IPS-20b (cell line): ENCODE measurements at regions not wholly inside any gene's neighbourhood (a gene's known extent, or its start where the extent isn't known, plus 50 kb on each side); places are given as distances from the start of the nearest gene placed in this dataset.
"Not testable (repeated sequence)": the region's sequence is repeated elsewhere in the genome, so short reads cannot be mapped to it uniquely, and the experiment has no call there.

ENCODE experiments used
- H3K27ac ChIP-seq: one replicate; pipeline ENCODE4 v1.5.1; 2013; ENCODE audit warnings: low read length
- H3K27me3 ChIP-seq: 2 replicates; pipeline ENCODE4 v1.6.1; 2013; ENCODE audit warnings: mild to moderate bottlenecking, low read length, inconsistent platforms; ENCODE audit not compliant: insufficient read depth
- H3K36me3 ChIP-seq: 2 replicates; pipeline ENCODE4 v1.6.1; 2013; ENCODE audit warnings: low read depth, mild to moderate bottlenecking, inconsistent platforms, low read length, moderate library complexity; ENCODE audit not compliant: insufficient read depth
- H3K4me1 ChIP-seq: 2 replicates; pipeline ENCODE4 v1.6.1; 2013; ENCODE audit warnings: mild to moderate bottlenecking, control low read depth, inconsistent platforms, low read length, moderate library complexity; ENCODE audit not compliant: insufficient read depth
- H3K4me3 ChIP-seq: 2 replicates; pipeline ENCODE4 v1.5.1; 2013; ENCODE audit warnings: mild to moderate bottlenecking, low read length, inconsistent platforms
- H3K9ac ChIP-seq: 2 replicates; pipeline ENCODE4 v1.6.1; 2013; ENCODE audit warnings: low read depth, mild to moderate bottlenecking, inconsistent platforms, low read length, moderate library complexity
- H3K9me3 ChIP-seq: 2 replicates; pipeline ENCODE4 v1.6.1; 2013; ENCODE audit warnings: mild to moderate bottlenecking, low read depth, low read length, inconsistent platforms; ENCODE audit not compliant: insufficient read depth

DNA sequence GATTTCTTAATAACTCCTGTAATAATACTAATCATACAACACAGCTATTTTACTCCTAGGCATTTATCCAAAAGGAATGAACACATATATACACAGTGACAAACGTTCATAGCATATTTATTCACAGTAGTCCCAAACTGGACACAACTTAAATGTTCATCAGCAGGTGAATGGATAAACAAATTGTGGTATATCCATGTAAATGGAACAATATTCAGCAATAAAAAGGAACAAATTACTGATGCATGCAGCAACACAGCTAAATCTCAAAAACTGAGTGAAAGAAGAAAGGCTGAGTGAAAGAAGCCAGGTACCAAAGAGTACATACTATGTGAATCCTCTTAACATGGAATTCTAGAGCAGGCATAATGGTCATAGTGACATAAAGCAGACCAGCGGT lies 242.7 kb upstream of the USP24 start:
- Histone ChIP-seq H3K9ac (no peak overlapping the region), H3K4me3 (no peak overlapping the region), H3K36me3 (no peaks in the 10 kb centered on the region), H3K4me1 (no peaks in the 10 kb centered on the region), H3K27me3 (no peaks in the 10 kb centered on the region), H3K27ac (no peak overlapping the region), H3K9me3 (peaks cover 12% of the 10 kb centered on the region)

DNA sequence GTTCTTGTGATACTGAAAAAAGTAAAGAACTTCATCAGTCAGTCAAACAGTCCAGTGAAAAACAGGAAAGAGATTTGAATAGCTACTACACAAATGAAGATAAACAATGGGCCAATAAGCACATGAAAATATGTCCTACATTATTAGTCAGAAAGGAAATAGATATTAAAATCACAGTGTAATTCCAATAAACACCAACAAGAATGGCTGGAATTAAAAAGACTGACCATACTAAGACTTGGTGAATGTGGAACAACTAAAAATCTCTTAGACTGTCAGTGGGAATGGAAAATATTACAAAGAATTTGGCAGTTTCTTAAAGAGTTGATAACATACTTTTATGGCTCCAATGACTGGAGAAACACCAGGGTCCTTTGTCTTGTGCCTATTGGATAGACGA lies 241.8 kb upstream of the USP24 start:
- Histone ChIP-seq H3K27ac (no peak overlapping the region), H3K9me3 (peaks cover 12% of the 10 kb centered on the region), H3K4me1 (no peaks in the 10 kb centered on the region)

DNA sequence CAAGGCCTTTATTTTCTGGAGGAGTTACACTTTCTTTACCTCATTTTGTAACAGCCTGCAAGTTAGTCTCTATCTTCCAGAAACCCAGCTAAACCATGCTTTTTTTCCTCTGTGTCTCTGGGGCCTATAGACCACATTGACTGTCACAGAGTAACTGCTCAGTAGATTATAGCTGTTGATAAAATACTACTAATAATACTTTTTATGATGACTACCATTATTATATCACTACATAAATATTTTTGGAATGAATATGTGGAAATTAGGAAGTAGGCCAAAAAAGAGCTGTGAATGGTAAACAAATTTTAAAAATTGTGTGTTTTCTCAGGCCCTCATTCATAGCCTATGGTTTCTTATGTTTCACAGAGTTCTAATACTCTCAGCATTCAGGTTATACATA lies 233.1 kb upstream of the USP24 start:
- no peaks in the 10 kb centered on the region for H3K27me3 ChIP-seq
- H3K4me1 ChIP-seq = no peaks in the 10 kb centered on the region
- H3K27ac ChIP-seq = no peak overlapping the region
- no peaks in the 10 kb centered on the region for H3K9me3 ChIP-seq
- no peak overlapping the region for H3K4me3 ChIP-seq
- H3K36me3 ChIP-seq = no peaks in the 10 kb centered on the region
- no peak overlapping the region for H3K9ac ChIP-seq

More for the DNA sequence above, 241.8 kb upstream of the USP24 start:
- no peaks in the 10 kb centered on the region for H3K27me3 ChIP-seq
- no peak overlapping the region for H3K4me3 ChIP-seq
- H3K9ac ChIP-seq = no peak overlapping the region
- H3K36me3 ChIP-seq = no peaks in the 10 kb centered on the region

DNA sequence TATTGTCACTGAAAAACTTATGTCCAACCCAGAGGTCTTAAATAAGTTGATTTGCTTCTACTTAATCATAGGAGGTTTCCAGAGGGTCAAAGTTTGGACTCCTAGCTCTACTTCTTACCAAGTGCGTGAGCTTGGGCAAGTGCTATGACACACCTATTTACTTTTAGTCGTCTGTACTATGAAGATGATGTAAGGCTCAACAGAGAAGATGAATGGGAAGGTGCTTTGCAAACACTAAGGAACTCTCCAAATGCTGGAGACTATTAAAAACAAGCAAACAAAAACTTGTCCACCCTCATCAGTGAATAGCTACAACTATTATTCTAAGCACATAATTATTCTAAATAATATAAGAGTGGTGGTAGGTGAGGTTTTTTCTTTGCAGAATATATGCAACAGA lies 232.3 kb upstream of the USP24 start:
- Histone ChIP-seq H3K4me1 (no peaks in the 10 kb centered on the region), H3K36me3 (no peaks in the 10 kb centered on the region)

DNA sequence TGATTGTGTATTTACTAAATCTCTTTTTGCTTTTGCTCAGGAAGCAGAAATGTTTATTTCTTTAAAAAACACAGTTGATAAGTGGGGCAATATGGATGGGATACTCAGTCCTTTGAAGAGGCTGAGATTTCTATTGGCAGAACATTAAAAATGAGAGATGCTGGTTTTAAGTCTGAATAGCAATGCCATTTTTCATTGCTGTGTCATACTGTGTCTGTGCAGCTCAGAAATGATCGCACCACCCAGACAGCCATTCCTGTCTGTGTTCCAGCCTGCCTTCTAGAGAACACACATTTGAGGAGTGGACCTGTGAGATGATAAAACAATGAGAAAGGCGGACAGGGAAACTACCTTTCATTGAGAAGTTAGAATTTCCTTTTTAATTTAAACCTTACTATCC lies 231.2 kb upstream of the USP24 start:
- Histone ChIP-seq H3K27ac (no peak overlapping the region), H3K9ac (no peak overlapping the region), H3K36me3 (no peaks in the 10 kb centered on the region), H3K27me3 (no peaks in the 10 kb centered on the region), H3K4me3 (no peak overlapping the region), H3K4me1 (no peaks in the 10 kb centered on the region), H3K9me3 (no peaks in the 10 kb centered on the region)

More for the DNA sequence above, 232.3 kb upstream of the USP24 start:
- Histone ChIP-seq H3K27ac (no peak overlapping the region), H3K9ac (no peak overlapping the region), H3K9me3 (no peaks in the 10 kb centered on the region), H3K27me3 (no peaks in the 10 kb centered on the region), H3K4me3 (no peak overlapping the region)

DNA sequence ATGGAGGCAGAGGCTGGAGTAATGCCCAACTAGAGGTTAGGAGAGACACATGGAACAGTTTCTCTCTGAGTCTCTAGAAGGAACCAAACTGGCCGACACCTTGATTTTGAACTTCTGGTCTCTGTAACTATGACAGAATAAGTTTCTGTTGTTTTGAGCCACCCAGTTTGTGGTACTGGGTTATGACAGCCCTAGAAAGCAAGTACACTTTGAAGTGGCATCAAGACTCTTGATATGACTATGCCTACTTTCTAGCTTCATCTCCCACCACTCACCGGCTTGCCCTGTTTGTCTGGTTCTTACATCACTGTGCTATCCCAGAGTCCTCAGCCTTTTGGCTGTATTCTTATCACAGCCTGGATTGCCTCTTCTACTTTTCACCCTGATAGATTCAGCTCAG lies 230.3 kb upstream of the USP24 start:
- no peaks in the 10 kb centered on the region for H3K4me1 ChIP-seq
- H3K4me3 ChIP-seq = no peak overlapping the region
- no peaks in the 10 kb centered on the region for H3K36me3 ChIP-seq
- no peaks in the 10 kb centered on the region for H3K27me3 ChIP-seq
- H3K9ac ChIP-seq = no peak overlapping the region
- H3K27ac ChIP-seq = no peak overlapping the region
- no peaks in the 10 kb centered on the region for H3K9me3 ChIP-seq

DNA sequence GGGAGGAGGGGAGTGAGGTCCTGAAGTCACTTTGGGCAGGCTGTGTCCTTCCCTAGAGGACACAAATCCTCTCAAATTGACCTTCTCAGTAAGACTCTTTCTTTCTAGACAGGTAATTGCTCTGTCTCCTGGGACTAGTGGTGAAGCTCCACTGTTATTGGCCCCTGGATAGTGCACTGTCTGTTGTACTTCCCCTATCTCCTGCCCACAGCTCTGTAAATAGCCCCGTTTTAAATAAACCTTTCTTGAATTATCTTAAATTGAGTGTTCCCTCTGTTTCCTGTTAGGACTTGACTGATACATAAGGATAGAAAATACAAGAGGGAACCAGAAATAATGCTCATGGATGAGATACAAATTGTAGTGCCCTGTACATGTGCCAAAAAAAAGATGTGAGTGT lies 229.5 kb upstream of the USP24 start:
- no peaks in the 10 kb centered on the region for H3K27me3 ChIP-seq
- no peak overlapping the region for H3K4me3 ChIP-seq
- no peaks in the 10 kb centered on the region for H3K36me3 ChIP-seq
- H3K9ac ChIP-seq = no peak overlapping the region
- H3K9me3 ChIP-seq = no peaks in the 10 kb centered on the region
- no peaks in the 10 kb centered on the region for H3K4me1 ChIP-seq
- H3K27ac ChIP-seq = no peak overlapping the region

DNA sequence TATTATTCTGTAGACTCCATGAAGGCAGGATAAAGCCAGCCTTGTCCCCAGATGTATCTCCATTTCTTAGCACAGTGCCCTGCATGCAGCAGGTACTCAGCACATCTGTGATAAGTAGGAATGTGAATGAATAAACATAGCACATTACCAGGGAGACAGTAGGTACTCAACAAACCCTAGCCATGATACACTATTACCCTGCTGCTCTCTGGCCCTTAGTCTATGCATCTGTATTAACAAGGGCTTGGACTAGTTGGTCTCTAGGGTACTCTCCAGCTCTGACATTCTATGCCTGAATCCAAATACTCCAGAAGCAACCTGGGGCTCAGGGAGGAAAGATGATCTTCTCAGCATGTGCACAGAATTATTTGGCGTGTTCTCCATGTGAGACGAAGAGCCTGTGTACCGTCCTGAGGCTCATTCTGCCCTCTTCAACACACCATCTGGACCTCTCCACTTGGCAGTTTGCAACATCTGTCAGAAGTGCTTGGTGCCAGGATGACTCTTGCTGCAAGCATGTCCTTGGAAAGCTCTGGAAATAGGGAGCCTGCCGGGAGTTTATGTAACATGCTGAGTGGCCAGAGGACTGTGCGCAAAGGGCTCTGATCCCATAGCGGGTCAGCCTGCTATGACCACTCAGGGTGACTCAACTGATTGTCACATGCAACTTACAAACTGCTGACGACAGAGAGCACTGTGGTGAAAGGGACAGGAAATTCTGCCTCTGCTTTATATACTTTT lies 228.2 kb upstream of the USP24 start:
- H3K27ac ChIP-seq = no peak overlapping the region

DNA sequence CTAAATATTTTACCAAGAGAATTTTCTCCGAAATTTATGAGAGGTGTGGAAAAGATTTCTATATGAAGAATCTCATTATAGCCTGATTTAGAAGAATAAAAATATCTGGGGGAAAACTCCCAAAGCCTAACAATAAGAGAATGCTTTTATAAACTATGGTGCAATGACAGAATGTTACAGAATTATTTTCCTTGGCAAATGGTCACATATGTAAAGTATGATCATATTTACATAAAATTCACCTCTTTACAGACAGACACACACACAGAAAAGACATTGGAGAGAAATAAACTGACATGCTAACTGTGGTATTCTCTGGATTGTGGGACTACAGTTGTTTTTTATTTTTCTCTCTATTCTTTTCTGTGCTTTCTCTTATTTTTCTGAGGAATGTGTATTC lies 226.3 kb upstream of the USP24 start:
- Histone ChIP-seq H3K9me3 (no peaks in the 10 kb centered on the region), H3K4me1 (no peaks in the 10 kb centered on the region), H3K36me3 (no peaks in the 10 kb centered on the region), H3K4me3 (no peak overlapping the region), H3K27me3 (no peaks in the 10 kb centered on the region), H3K27ac (no peak overlapping the region), H3K9ac (no peak overlapping the region)

More for the DNA sequence above, 228.2 kb upstream of the USP24 start:
- no peak overlapping the region for H3K9ac ChIP-seq
- no peaks in the 10 kb centered on the region for H3K9me3 ChIP-seq
- no peaks in the 10 kb centered on the region for H3K27me3 ChIP-seq
- no peak overlapping the region for H3K4me3 ChIP-seq
- H3K36me3 ChIP-seq = no peaks in the 10 kb centered on the region
- H3K4me1 ChIP-seq = no peaks in the 10 kb centered on the region

DNA sequence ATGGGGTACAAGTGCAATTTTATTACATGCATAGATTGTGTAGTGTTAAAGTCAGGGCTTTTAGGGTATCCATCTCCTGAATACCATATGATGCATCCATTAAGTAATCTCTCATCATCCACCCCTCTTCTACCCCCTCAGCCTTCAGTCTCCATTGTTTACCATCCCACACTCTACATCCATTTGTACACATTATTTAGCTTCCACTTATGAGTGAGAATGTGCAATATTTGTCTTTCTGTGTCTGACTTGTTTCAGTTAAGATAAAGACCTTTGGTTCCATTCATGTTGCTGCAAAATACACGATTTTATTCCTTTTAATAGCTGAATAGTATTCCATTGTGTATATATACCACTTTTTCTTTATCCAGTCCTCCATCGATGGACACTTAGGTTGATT lies 222.5 kb upstream of the USP24 start:
- Histone ChIP-seq H3K9me3 (no peaks in the 10 kb centered on the region), H3K4me3 (no peak overlapping the region), H3K27me3 (no peaks in the 10 kb centered on the region), H3K4me1 (no peaks in the 10 kb centered on the region), H3K9ac (no peak overlapping the region), H3K27ac (no peak overlapping the region), H3K36me3 (no peaks in the 10 kb centered on the region)

DNA sequence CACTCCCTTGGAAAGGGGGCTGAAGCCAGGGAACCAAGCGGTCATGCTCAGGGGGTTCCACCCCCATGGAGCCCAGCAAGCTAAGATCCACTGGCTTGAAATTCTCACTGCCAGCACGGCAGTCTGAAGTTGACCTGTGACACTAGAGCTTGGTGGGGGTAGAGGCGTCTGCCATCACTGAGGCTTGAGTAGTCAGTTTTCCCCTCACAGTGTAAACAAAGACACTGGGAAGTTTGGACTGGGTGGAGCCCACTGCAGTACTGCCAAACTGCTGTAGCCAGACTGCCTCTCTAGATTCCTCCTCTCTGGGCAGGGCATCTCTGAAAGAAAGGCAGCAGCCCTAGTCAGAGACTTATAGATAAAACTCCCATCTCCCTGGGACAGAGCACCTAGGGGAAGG lies 215.6 kb upstream of the USP24 start:
- not testable (repeated sequence) for H3K36me3 ChIP-seq, H3K4me1 ChIP-seq, H3K4me3 ChIP-seq, H3K27me3 ChIP-seq, H3K9ac ChIP-seq, H3K27ac ChIP-seq, H3K9me3 ChIP-seq

DNA sequence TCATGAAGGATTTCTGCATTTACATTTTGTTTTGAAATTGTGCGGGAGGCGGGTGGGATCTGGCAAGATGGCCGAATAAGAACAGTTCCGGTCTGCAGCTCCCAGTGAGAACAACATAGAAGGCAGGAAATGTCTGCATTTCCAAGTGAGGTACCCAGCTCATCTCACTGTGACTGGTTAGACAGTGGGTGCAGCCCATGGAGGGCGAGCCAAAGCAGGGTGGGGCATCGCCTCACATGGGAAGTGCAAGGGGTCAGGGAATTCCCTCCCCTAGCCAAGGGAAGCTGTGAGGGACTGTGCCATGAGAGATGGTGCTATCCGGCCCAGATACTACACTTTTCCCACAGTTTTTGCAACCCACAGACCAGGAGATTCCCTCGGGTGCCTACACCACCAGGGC lies 215.0 kb upstream of the USP24 start:
- not testable (repeated sequence) for H3K4me3 ChIP-seq, H3K9me3 ChIP-seq, H3K27ac ChIP-seq, H3K4me1 ChIP-seq, H3K27me3 ChIP-seq, H3K9ac ChIP-seq, H3K36me3 ChIP-seq
